Retinal pigment epithelial cell (primary cell): ENCODE measurements at regions not wholly inside any gene's neighbourhood (a gene's known extent, or its start where the extent isn't known, plus 50 kb on each side); places are given as distances from the start of the nearest gene placed in this dataset.
A peak's percentile ranks its signal among the peaks of the same experiment; 100 is the strongest.
"Not testable (repeated sequence)": the region's sequence is repeated elsewhere in the genome, so short reads cannot be mapped to it uniquely, and the experiment has no call there.

Experiments
- DNase-seq: peaks from one replicate; pipeline ENCODE4 v3.0.0-alpha.2; 2010; ENCODE audit warnings: low read depth
- H3K4me3 ChIP-seq: 2 replicates; pipeline ENCODE4 v1.5.1; 2011; ENCODE audit warnings: mild to moderate bottlenecking, low read length, control low read depth, moderate library complexity
- CTCF ChIP-seq: conservative IDR thresholded peaks from 2 replicates; pipeline ENCODE4 v1.5.1; 2011; ENCODE audit warnings: low read depth, low read length, control low read depth, inconsistent platforms

- DNase-seq: no peak
- no peak overlapping the region for H3K4me3 ChIP-seq
- TF ChIP-seq CTCF: no peak
These were observed 258.1 kb upstream of the EPHA7 start for GRCh38 chr6:93677264-93677965.

GRCh38 chr6:93676581-93676980, 257.2 kb upstream of the EPHA7 start:
- TF ChIP-seq CTCF: no peak
- no peak overlapping the region for H3K4me3 ChIP-seq
- no peak for DNase-seq

GRCh38 chr6:93675856-93676417, 256.6 kb upstream of the EPHA7 start:
- H3K4me3 ChIP-seq: no peak overlapping the region
- no peak for DNase-seq
- no peak for TF ChIP-seq CTCF

- no peak for DNase-seq
- no peak overlapping the region for H3K4me3 ChIP-seq
- TF ChIP-seq CTCF: no peak
These were observed 243.8 kb upstream of the EPHA7 start for GRCh38 chr6:93663111-93663510.

GRCh38 chr6:93654548-93654947, 235.2 kb upstream of the EPHA7 start:
- H3K4me3 ChIP-seq: no peak overlapping the region
- no peak for TF ChIP-seq CTCF
- no peak for DNase-seq

GRCh38 chr6:93644611-93645010, 225.3 kb upstream of the EPHA7 start:
- H3K4me3 ChIP-seq: no peak overlapping the region
- DNase-seq: peak; percentile 9
- TF ChIP-seq CTCF: no peak

GRCh38 chr6:93639126-93639525, 219.8 kb upstream of the EPHA7 start:
- no peak for TF ChIP-seq CTCF
- no peak for DNase-seq
- no peak overlapping the region for H3K4me3 ChIP-seq

- not testable (repeated sequence) for DNase-seq, H3K4me3 ChIP-seq
These were observed 217.8 kb upstream of the EPHA7 start for GRCh38 chr6:93636987-93637664.
